ENCODE measurements at regions not wholly inside any gene's neighbourhood (a gene's known extent, or its start where the extent isn't known, plus 50 kb on each side); places are given as distances from the start of the nearest gene placed in this dataset.
"Not testable (repeated sequence)": the region's sequence is repeated elsewhere in the genome, so short reads cannot be mapped to it uniquely, and the experiment has no call there.

DNA sequence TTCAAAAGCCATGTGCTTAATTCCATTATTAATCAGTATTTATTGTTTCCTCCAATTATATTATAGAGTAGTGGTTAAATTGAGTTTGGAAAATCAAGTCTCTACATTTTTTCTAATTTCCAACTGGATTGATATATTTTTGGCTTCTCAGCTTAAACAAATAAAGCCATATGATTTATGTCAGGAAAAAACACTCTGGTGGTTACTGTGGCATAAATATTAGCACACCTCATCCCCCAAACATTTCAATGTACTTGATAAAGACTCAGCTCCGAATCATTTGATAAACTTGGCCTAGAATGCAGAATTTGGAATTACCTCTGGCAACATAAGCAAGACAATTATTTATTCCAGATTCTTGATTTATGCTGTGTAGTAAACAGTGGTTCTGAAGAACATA lies 2313.8 kb downstream of the ARAP2 start:
- peak; percentile 50 for DNase-seq (ENCODE audit: low read depth)

DNA sequence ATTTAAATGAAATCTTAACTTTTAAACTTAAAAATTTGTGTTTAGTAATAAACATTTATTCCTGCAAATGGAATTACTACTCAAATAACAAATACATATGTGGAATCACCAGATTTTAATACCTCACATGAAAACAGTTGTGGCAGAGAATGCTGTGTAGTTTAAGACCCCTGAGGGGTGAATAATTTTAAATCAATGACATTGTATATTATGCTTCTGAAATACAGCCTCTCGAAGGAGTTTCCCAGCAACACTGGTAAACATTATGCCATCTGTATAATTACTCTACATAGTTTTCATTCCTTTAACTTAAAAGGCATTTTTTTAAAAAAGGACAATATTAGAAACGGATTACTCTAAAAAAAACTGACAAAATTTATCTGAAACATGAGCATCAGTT lies 2313.3 kb downstream of the ARAP2 start:
- no peak for DNase-seq (ENCODE audit: low read depth)

- no peak for DNase-seq (ENCODE audit: low read depth)
These were observed 2304.0 kb downstream of the ARAP2 start for GRCh38 chr4:33940281-33940680.

DNA sequence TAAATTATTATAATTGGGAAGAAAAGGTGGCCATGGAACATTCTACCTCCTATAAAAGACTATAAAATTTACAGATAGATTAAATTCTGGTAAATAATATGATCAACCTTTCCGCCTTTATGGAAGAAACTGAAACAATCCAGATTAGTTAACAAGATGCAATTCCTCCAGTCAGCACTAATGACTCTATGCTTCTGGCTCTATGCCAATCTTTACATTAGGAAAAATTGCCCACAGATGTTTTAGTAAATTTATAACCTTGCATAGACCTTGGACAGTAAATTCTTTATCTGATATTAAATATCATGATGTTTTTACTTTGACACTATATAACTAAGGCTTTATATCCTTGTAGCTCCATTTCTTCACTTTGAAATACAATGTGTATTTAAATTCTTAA lies 2302.5 kb downstream of the ARAP2 start:
- no peak for DNase-seq (ENCODE audit: low read depth)

GRCh38 chr4:33948921-33949320 lies 2295.4 kb downstream of the ARAP2 start:
- DNase-seq (ENCODE audit: low read depth) = no peak

DNA sequence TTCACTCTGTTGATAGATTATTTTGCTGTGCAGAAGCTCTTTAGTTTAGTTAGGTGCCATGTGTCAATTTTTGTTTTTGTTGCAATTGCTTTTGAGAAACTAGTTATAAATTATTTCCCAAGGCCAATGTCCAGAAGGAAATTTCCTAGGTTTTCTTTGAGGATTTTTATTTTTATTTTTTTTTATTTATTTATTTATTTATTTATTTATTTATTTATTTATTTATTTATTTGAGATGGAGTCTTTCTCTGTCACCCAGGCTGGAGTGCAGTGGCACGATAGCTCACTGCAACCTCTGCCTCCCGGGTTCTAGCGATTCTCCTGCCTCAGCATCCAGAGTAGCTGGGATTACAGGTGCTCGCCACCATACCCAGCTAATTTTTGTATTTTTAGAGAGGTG lies 2290.5 kb downstream of the ARAP2 start:
- DNase-seq (ENCODE audit: low read depth) = not testable (repeated sequence)

GRCh38 chr4:33954759-33955158 lies 2289.6 kb downstream of the ARAP2 start:
- no peak for DNase-seq (ENCODE audit: low read depth)

DNA sequence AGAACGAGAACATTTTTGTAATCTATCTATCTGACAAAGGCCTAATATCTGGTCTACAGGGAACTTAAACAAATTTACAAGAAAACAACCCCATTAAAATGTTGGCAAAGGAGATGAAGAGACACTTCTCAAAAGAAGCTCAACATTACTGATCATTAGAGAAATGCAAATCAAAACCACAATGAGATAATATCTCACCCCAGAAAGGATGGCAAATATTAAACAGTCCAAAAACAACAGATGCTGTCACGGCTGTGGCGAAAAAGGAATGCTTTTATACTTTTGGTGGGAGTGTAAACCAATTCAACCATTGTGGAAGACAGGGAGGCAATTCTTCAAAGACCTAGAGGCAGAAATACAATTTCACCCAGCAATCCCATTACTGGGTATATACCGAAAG lies 2284.8 kb downstream of the ARAP2 start:
- DNase-seq (ENCODE audit: low read depth) = peak; percentile 2

- peak; percentile 63 for DNase-seq (ENCODE audit: low read depth)
These were observed 2282.6 kb downstream of the ARAP2 start for GRCh38 chr4:33961761-33962160.

DNA sequence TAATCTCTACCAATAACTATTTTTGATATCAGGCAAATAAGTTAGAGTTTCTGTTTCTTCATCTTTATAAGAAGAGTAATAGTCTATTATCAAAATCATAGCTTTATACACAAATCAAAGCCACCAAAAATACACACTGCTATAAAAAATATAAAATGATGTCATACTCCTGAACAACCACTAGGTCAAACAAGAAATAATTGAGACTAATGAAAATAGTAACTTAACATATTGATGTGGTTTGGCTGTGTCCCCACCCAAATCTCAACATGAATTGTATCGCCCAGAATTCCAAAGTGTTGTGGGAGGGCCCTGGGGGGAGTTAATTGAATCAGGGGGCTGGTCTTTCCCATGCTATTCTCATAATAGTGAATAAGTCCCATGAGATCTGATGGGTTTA lies 2277.5 kb downstream of the ARAP2 start:
- no peak for DNase-seq (ENCODE audit: low read depth)

DNA sequence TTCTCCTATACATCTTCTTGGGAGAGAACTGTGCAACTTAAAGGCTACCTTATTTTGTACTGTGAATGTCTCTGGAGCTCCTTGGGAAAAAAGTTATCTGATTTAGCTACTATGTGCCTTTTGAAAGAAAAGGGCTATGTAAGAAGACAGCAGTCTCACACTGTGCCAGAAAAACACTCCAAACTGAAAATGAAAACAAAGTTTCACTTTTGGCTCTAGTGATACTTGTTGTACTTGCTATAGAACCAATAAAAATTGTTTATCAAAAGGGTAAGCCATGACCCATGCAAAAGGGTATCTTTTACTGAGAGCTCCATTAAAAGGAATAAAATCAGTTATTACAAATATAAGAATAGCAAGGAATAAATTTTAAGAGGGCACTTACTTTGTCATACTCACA lies 2270.0 kb downstream of the ARAP2 start:
- DNase-seq (ENCODE audit: low read depth) = no peak

DNA sequence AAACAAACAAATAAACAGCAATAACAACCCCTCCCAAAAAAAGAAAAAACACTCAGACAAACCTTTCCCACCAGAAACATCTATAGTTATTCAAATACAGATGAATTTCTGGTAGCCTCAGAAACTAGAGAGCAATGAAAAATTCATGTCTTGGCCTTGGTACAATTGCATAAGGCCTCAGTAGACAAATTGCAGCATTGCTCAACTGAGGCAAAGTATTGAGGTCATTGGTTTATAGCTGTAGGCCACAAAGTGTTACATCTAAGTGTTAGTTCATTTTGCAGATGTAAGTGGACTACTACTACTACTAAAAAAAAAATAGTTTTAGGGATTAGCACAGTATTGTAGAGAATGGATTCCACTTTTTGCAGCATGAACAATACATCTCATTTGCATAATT lies 2268.3 kb downstream of the ARAP2 start:
- no peak for DNase-seq (ENCODE audit: low read depth)

DNA sequence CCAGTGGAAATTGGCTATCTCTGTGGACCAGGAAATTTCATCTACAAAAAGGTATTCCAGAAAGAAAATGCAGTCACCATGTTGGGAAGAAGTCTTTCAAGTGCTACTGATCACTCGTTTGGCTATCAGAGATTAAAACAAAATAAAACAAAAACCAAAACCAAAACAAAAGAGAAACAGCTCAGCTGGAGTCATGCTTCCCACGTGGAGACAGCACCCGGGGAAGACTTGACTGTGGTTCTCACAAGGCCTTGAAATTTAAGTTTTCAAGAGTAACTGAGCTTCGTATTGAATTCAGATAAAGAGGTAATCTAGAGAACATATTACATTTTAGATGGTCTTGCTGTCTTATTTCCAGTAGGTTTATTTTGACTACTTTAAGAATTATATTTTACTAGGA lies 2264.5 kb downstream of the ARAP2 start:
- DNase-seq (ENCODE audit: low read depth) = not testable (repeated sequence)

DNA sequence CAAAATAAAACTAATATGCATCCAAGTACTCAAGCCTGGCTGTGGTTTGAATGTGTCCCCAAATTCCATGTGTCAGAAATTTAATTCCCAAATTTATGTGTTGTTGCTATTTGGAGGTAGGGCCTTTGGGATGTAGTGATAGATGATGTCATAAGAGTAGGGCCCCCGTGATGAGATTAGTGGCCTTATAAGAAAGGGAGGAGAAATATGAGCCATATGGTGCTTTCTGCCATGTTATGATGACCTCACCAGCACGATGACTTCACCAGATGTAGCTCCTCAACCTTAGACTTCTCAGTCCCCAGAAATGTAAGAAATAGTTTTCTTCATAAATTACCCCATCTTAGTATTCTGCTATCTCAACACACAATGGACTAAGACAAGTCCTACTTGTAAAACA lies 2264.0 kb downstream of the ARAP2 start:
- no peak for DNase-seq (ENCODE audit: low read depth)

DNA sequence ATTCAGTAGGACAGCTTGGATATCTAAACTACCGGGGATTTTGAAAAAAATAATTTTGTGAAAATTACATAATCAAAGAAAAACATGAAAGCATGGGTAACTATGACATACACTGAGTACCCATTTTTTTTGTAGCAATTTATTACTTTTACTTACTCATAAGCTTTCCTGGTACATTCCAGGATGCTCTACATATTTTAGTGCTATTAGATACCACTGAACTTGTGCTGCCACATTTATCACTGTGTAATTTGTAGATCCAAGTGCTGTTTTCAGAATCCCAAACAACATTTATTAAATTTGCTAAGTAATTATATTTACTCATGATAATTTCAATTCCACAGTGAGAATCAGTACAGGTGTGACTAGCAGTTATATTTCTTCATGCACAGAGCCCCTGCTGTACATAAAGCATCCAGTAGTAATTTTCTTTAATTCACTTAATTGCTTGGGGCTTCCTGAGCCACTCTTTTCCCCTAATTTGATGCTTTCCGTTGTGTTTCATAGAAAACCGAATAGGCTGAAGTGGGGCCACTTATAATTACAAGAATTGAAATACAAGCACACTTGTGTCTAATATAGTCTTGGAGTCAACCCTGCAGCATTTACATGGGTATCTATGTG lies 2254.4 kb downstream of the ARAP2 start:
- DNase-seq (ENCODE audit: low read depth) = no peak

DNA sequence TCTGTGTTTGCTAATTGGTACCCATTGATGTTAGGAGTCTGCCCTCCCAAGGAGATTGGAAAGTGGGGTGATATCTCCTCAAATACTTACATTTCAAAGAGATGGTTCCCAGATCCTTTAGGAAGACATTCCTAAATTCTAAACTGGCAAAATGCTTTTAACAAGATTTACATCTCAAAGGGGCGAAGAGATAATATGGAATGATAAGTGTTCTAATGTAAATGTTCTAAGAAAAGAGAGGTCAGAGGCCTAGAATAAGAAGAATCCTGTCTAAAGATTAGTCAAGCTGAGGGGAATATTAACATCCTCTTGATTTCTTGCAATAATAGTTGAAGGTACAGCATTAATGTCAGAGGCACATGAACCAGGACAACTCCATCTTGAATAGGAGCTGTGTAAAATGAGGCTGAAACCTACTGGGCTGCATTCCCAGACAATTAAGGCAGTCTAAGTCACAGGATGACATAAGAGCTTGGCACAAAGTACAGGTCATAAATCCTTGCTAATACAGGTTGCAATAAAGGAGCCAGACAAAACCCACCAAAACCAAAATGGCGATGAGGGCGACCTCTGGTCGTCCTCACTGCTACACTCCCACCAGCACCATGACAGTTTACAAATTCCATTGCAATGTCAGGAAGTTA lies 2248.1 kb downstream of the ARAP2 start:
- no peak for DNase-seq (ENCODE audit: low read depth)

DNA sequence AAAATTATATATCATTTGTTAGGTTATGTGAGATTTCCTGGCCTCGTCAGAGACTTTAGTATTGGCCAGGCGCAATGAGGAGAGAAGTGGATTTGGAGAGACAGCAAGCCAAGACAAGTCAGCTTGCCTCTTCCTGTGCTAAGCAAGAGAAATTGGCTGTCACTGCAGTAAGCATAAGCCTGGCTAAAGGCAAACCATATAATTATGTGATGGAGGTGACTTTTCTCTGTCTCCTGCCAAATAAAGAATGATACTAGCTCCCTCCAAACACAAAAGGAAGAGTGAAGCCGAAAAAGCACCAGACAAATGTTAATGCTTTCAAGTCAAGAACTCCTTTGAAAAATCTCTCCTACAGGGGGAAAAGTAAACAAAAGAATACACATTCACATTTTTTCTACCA lies 2246.0 kb downstream of the ARAP2 start:
- no peak for DNase-seq (ENCODE audit: low read depth)

GRCh38 chr4:34000356-34000755 lies 2244.0 kb downstream of the ARAP2 start:
- DNase-seq (ENCODE audit: low read depth) = no peak

- DNase-seq (ENCODE audit: low read depth) = not testable (repeated sequence)
These were observed 2237.8 kb downstream of the ARAP2 start for GRCh38 chr4:34006540-34006939.

DNA sequence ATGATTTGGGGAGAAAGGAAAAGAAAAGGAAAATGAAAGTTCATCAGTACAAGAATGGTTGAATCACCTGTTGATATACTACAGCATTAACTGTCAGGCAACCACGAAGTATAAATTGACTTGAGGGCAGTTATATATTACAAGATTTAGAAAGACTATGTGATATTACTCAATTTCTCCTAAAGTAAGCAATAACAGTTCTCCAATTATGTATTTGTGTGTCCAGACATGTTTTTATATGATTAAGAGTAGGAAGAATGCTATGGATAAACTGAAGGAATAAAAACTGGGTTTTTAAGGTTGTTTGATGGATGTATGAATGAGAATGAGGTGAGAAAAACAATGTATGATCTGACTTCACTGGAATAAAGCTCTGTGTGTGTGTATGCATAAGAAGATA lies 2234.4 kb downstream of the ARAP2 start:
- no peak for DNase-seq (ENCODE audit: low read depth)

GRCh38 chr4:34010751-34011519 lies 2233.4 kb downstream of the ARAP2 start:
- DNase-seq (ENCODE audit: low read depth) = no peak

DNA sequence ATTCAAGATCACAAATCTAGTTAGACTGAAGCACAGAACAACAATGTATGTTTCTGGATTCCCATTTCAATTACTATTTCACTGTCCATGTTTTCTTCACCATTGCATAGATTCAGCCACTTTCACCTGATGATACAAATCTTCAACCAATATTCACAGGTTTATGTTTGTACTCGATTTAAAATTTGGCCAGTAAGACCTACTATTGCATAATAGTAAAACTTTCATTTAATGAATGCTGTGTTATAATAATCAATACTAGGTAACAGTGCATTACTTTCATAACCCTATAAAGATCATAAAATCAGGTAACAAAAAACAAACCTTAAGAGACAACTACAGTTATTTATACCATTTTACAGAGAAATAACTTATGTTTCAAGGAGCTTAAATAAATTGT lies 2209.1 kb downstream of the ARAP2 start:
- no peak for DNase-seq (ENCODE audit: low read depth)

- peak; percentile 2 for DNase-seq (ENCODE audit: low read depth)
These were observed 2207.0 kb downstream of the ARAP2 start for GRCh38 chr4:34037280-34037679.
